ENCODE measurements at regions not wholly inside any gene's neighbourhood (a gene's known extent, or its start where the extent isn't known, plus 50 kb on each side); places are given as distances from the start of the nearest gene placed in this dataset.

DNA sequence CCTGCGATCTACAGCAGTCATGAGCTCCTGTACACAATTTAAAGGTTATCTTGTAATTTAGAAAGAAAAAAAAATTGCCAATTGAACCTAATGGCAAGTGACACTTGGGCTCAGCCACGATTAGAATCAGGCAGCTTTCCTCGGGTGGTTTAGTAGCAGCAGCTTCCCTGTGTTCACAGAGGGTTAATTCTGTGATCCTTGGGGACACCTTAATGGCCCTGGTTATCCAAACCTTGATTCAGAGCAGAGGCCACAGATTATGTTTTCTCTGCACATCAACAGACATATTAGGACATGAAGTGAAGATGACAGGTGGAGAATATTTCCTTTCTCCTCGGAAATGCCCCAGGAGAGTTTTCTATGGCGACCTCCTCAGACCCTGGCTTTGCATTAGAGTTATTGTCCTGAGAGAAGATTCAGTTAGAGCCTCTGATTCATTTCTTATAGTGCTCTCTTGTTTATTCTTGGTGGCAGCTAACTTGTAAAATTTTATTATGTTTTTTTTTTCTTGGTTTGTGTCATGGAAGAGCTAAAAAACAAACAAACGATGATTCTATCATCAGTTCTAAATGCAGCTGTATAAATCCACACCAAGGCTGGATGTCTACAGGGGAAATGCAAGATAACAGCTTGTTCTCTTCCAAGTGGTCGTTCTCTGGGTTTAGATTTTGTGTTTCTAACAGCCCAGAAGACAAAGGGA lies 351.2 kb upstream of the DYNLRB2 start:
- TF ChIP-seq POU2F2 (IDR thresholded peaks at IDR 0.05; ENCODE audit: low read depth, low read length): no peak
- no peak for TF ChIP-seq POLR2AphosphoS5 (IDR thresholded peaks at IDR 0.05; ENCODE audit: low read depth, low read length)
- TF ChIP-seq SPI1 (IDR thresholded peaks at IDR 0.05; ENCODE audit: low read depth, low read length): no peak
